ENCODE measurements at regions not wholly inside any gene's neighbourhood (a gene's known extent, or its start where the extent isn't known, plus 50 kb on each side); places are given as distances from the start of the nearest gene placed in this dataset.
"Not testable (repeated sequence)": the region's sequence is repeated elsewhere in the genome, so short reads cannot be mapped to it uniquely, and the experiment has no call there.

GRCh38 chr5:82714732-82715131 lies 362.5 kb downstream of the TMEM167A start:
- H3K36me3 ChIP-seq (ENCODE audit: control insufficient read depth in 2 of 3, insufficient read depth in 3 of 3, low read length in 3 of 3); DNase-seq; H3K27me3 ChIP-seq (ENCODE audit: control insufficient read depth in 2 of 2, insufficient read depth in 2 of 2, low read length in 2 of 2); H3K4me3 Mint-ChIP-seq; H3K27ac ChIP-seq (ENCODE audit: low read depth, low read length); H3K9me3 Mint-ChIP-seq; CTCF ChIA-PET; POLR2A ChIA-PET; H3K27ac Mint-ChIP-seq; H3K4me1 Mint-ChIP-seq; H3K4me1 ChIP-seq (ENCODE audit: control insufficient read depth in 2 of 2, insufficient read depth in 2 of 2, low read length in 2 of 2); H3K36me3 Mint-ChIP-seq; H3K27me3 Mint-ChIP-seq; H3K4me3 ChIP-seq (ENCODE audit: low read length); intact Hi-C loops (cut with micrococcal nuclease); H3K9me3 ChIP-seq (ENCODE audit: control insufficient read depth in 2 of 3, low read length in 3 of 3); ATAC-seq: not testable (repeated sequence)

- ChIA-PET CTCF (no interaction called here), POLR2A (no interaction called here)
- Mint-ChIP-seq H3K27ac (no peak overlapping the region), H3K4me1 (no peaks in the 10 kb centered on the region), H3K36me3 (peaks cover 0 to 3% (median 0%) of the 10 kb centered on the region in 5 donors), H3K9me3 (peaks cover 0 to 2% (median 0%) of the 10 kb centered on the region in 11 donors), H3K4me3 (no peak overlapping the region), H3K27me3 (peaks cover 0 to 4% (median 0%) of the 10 kb centered on the region in 5 donors)
- Histone ChIP-seq H3K27ac (ENCODE audit: low read depth, low read length) (no peak overlapping the region), H3K4me1 (ENCODE audit: control insufficient read depth in 2 of 2, insufficient read depth in 2 of 2, low read length in 2 of 2) (no peaks in the 10 kb centered on the region), H3K36me3 (ENCODE audit: control insufficient read depth in 2 of 3, insufficient read depth in 3 of 3, low read length in 3 of 3) (no peaks in the 10 kb centered on the region), H3K9me3 (ENCODE audit: control insufficient read depth in 2 of 3, low read length in 3 of 3) (no peaks in the 10 kb centered on the region), H3K27me3 (ENCODE audit: control insufficient read depth in 2 of 2, insufficient read depth in 2 of 2, low read length in 2 of 2) (no peaks in the 10 kb centered on the region), H3K4me3 (ENCODE audit: low read length) (no peak overlapping the region)
- intact Hi-C loops (cut with micrococcal nuclease): no loop called here
- DNase-seq: no peak
- ATAC-seq: no peak
Observed at GRCh38 chr5:82713811-82714210, 363.4 kb downstream of the TMEM167A start.

GRCh38 chr5:82707741-82708140 lies 369.5 kb downstream of the TMEM167A start:
- no peaks in the 10 kb centered on the region for H3K36me3 ChIP-seq (ENCODE audit: control insufficient read depth in 2 of 3, insufficient read depth in 3 of 3, low read length in 3 of 3)
- no peak for ATAC-seq
- Mint-ChIP-seq H3K4me3 (no peak overlapping the region), H3K9me3 (peaks cover 0 to 3% (median 0%) of the 10 kb centered on the region in 11 donors), H3K27me3 (peaks cover 0 to 6% (median 2%) of the 10 kb centered on the region in 5 donors), H3K36me3 (no peaks in the 10 kb centered on the region), H3K4me1 (no peaks in the 10 kb centered on the region), H3K27ac (no peak overlapping the region)
- no peak for DNase-seq
- no peak overlapping the region for H3K27ac ChIP-seq (ENCODE audit: low read depth, low read length)
- H3K27me3 ChIP-seq (ENCODE audit: control insufficient read depth in 2 of 2, insufficient read depth in 2 of 2, low read length in 2 of 2): no peaks in the 10 kb centered on the region
- H3K4me1 ChIP-seq (ENCODE audit: control insufficient read depth in 2 of 2, insufficient read depth in 2 of 2, low read length in 2 of 2): no peaks in the 10 kb centered on the region
- H3K4me3 ChIP-seq (ENCODE audit: low read length): no peak overlapping the region
- intact Hi-C loops (cut with micrococcal nuclease): no loop called here
- CTCF ChIA-PET: no interaction called here
- POLR2A ChIA-PET: no interaction called here
- no peaks in the 10 kb centered on the region for H3K9me3 ChIP-seq (ENCODE audit: control insufficient read depth in 2 of 3, low read length in 3 of 3)

- Histone ChIP-seq H3K27ac (ENCODE audit: low read depth, low read length) (no peak overlapping the region), H3K9me3 (ENCODE audit: control insufficient read depth in 2 of 3, low read length in 3 of 3) (no peaks in the 10 kb centered on the region), H3K4me3 (ENCODE audit: low read length) (no peak overlapping the region), H3K27me3 (ENCODE audit: control insufficient read depth in 2 of 2, insufficient read depth in 2 of 2, low read length in 2 of 2) (no peaks in the 10 kb centered on the region), H3K4me1 (ENCODE audit: control insufficient read depth in 2 of 2, insufficient read depth in 2 of 2, low read length in 2 of 2) (no peaks in the 10 kb centered on the region), H3K36me3 (ENCODE audit: control insufficient read depth in 2 of 3, insufficient read depth in 3 of 3, low read length in 3 of 3) (no peaks in the 10 kb centered on the region)
- peaks cover 0 to 10% (median 2%) of the 10 kb centered on the region in 5 donors for H3K27me3 Mint-ChIP-seq
- POLR2A ChIA-PET: no interaction called here
- CTCF ChIA-PET: no interaction called here
- no peak for DNase-seq
- no peak overlapping the region for H3K4me3 Mint-ChIP-seq
- ATAC-seq: no peak
- H3K36me3 Mint-ChIP-seq: no peaks in the 10 kb centered on the region
- intact Hi-C loops (cut with micrococcal nuclease): no loop called here
- peaks cover 0 to 3% (median 0%) of the 10 kb centered on the region in 11 donors for H3K9me3 Mint-ChIP-seq
- no peaks in the 10 kb centered on the region for H3K4me1 Mint-ChIP-seq
- no peak overlapping the region for H3K27ac Mint-ChIP-seq
Observed at GRCh38 chr5:82704381-82704780, 372.8 kb downstream of the TMEM167A start.

- Histone ChIP-seq H3K4me3 (ENCODE audit: low read length) (no peak overlapping the region), H3K9me3 (ENCODE audit: control insufficient read depth in 2 of 3, low read length in 3 of 3) (no peaks in the 10 kb centered on the region), H3K4me1 (ENCODE audit: control insufficient read depth in 2 of 2, insufficient read depth in 2 of 2, low read length in 2 of 2) (no peaks in the 10 kb centered on the region), H3K27me3 (ENCODE audit: control insufficient read depth in 2 of 2, insufficient read depth in 2 of 2, low read length in 2 of 2) (no peaks in the 10 kb centered on the region), H3K27ac (ENCODE audit: low read depth, low read length) (no peak overlapping the region), H3K36me3 (ENCODE audit: control insufficient read depth in 2 of 3, insufficient read depth in 3 of 3, low read length in 3 of 3) (no peaks in the 10 kb centered on the region)
- POLR2A ChIA-PET: no interaction called here
- no peak for DNase-seq
- H3K27me3 Mint-ChIP-seq: peaks cover 0 to 17% (median 4%) of the 10 kb centered on the region in 5 donors
- intact Hi-C loops (cut with micrococcal nuclease): no loop called here
- H3K4me3 Mint-ChIP-seq: no peak overlapping the region
- ATAC-seq: no peak
- CTCF ChIA-PET: no interaction called here
- no peaks in the 10 kb centered on the region for H3K36me3 Mint-ChIP-seq
- H3K27ac Mint-ChIP-seq: no peak overlapping the region
- H3K9me3 Mint-ChIP-seq: peaks cover 0 to 3% (median 0%) of the 10 kb centered on the region in 11 donors
- H3K4me1 Mint-ChIP-seq: no peaks in the 10 kb centered on the region
Observed at GRCh38 chr5:82702046-82702445, 375.1 kb downstream of the TMEM167A start.

- no peak overlapping the region for H3K4me3 Mint-ChIP-seq
- H3K36me3 ChIP-seq (ENCODE audit: control insufficient read depth in 2 of 3, insufficient read depth in 3 of 3, low read length in 3 of 3): no peaks in the 10 kb centered on the region
- intact Hi-C loops (cut with micrococcal nuclease): no loop called here
- no peaks in the 10 kb centered on the region for H3K9me3 ChIP-seq (ENCODE audit: control insufficient read depth in 2 of 3, low read length in 3 of 3)
- DNase-seq (no peak), ATAC-seq (no peak)
- no peak overlapping the region for H3K4me3 ChIP-seq (ENCODE audit: low read length)
- H3K27ac ChIP-seq (ENCODE audit: low read depth, low read length): no peak overlapping the region
- no peaks in the 10 kb centered on the region for H3K4me1 ChIP-seq (ENCODE audit: control insufficient read depth in 2 of 2, insufficient read depth in 2 of 2, low read length in 2 of 2)
- H3K27me3 ChIP-seq (ENCODE audit: control insufficient read depth in 2 of 2, insufficient read depth in 2 of 2, low read length in 2 of 2): no peaks in the 10 kb centered on the region
- H3K9me3 Mint-ChIP-seq: peaks cover 0 to 2% (median 0%) of the 10 kb centered on the region in 11 donors
- H3K27ac Mint-ChIP-seq: no peak overlapping the region
- no peaks in the 10 kb centered on the region for H3K36me3 Mint-ChIP-seq
- ChIA-PET CTCF (no interaction called here), POLR2A (no interaction called here)
- H3K4me1 Mint-ChIP-seq: no peaks in the 10 kb centered on the region
- H3K27me3 Mint-ChIP-seq: peaks cover 0 to 17% (median 4%) of the 10 kb centered on the region in 5 donors
Observed at GRCh38 chr5:82699737-82700136, 377.5 kb downstream of the TMEM167A start.

- no peak for DNase-seq
- ChIA-PET CTCF (no interaction called here), POLR2A (no interaction called here)
- Mint-ChIP-seq H3K27ac (no peak overlapping the region), H3K4me1 (no peaks in the 10 kb centered on the region), H3K9me3 (peaks cover 0 to 2% (median 0%) of the 10 kb centered on the region in 11 donors), H3K4me3 (no peak overlapping the region), H3K27me3 (peaks cover 0 to 17% (median 4%) of the 10 kb centered on the region in 5 donors), H3K36me3 (no peaks in the 10 kb centered on the region)
- H3K4me3 ChIP-seq (ENCODE audit: low read length): no peak overlapping the region
- no peaks in the 10 kb centered on the region for H3K36me3 ChIP-seq (ENCODE audit: control insufficient read depth in 2 of 3, insufficient read depth in 3 of 3, low read length in 3 of 3)
- no peaks in the 10 kb centered on the region for H3K4me1 ChIP-seq (ENCODE audit: control insufficient read depth in 2 of 2, insufficient read depth in 2 of 2, low read length in 2 of 2)
- intact Hi-C loops (cut with micrococcal nuclease): no loop called here
- H3K9me3 ChIP-seq (ENCODE audit: control insufficient read depth in 2 of 3, low read length in 3 of 3): no peaks in the 10 kb centered on the region
- no peak for ATAC-seq
- no peak overlapping the region for H3K27ac ChIP-seq (ENCODE audit: low read depth, low read length)
- no peaks in the 10 kb centered on the region for H3K27me3 ChIP-seq (ENCODE audit: control insufficient read depth in 2 of 2, insufficient read depth in 2 of 2, low read length in 2 of 2)
Observed at GRCh38 chr5:82698026-82698425, 379.2 kb downstream of the TMEM167A start.
